Adrenal gland (tissue), 5 donors: ENCODE measurements at regions not wholly inside any gene's neighbourhood (a gene's known extent, or its start where the extent isn't known, plus 50 kb on each side); places are given as distances from the start of the nearest gene placed in this dataset.

Experiments used
- POLR2A ChIP-seq, 2 donors: fragments of 450-650 bp; IDR thresholded peaks; one replicate each; pipeline ENCODE4 v1.6.1; 2017; ENCODE audit warnings: antibody characterized with exemption in 2 of 2, mild to moderate bottlenecking in 2 of 2, moderate library complexity in 1 of 2
- TF ChIP-seq, protein P1 (sequence below), 6 experiments: fragments of 450-650 bp in 4 of 6; fragments of 200-600 bp in 2 of 6; sonication (generic) in 1 of 6; IDR thresholded peaks; 1 replicate in 5 of 6; 2 replicates in 1 of 6; pipeline versions ENCODE4 v1.5.1 to v1.8.0; 2016 to 2021; ENCODE audit warnings: antibody characterized with exemption in 6 of 6, mild to moderate bottlenecking in 2 of 6, moderate library complexity in 1 of 6
- donor health status: DM: no; HTN: no; CAD: no.

DNA sequence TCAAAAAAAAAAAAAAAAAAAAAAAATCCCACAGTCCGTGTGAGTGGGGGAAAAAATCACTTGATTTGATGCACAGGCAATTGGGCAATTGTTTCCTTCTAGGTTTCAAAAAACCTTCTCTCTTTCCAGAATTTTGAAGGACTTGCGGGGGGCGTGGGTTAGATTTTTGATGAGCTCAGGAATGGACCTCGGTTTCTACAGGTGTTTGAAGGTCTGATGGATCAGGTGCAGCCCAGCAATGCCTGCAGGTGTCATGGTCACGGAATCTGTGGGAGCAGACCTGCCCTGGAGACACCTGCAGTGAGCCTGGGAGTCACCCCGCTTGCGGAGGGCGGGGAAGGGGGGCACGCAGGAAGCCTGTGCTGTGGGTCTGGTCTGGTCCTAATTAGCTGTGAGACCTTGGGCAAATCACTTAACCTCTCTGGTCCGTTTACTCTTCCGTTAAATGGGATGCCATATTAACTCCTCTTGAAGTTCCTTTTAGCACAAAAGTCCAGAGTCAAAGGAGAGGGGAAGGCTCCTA lies 174.2 kb downstream of the IRF8 start:
- TF ChIP-seq, protein P1, sequence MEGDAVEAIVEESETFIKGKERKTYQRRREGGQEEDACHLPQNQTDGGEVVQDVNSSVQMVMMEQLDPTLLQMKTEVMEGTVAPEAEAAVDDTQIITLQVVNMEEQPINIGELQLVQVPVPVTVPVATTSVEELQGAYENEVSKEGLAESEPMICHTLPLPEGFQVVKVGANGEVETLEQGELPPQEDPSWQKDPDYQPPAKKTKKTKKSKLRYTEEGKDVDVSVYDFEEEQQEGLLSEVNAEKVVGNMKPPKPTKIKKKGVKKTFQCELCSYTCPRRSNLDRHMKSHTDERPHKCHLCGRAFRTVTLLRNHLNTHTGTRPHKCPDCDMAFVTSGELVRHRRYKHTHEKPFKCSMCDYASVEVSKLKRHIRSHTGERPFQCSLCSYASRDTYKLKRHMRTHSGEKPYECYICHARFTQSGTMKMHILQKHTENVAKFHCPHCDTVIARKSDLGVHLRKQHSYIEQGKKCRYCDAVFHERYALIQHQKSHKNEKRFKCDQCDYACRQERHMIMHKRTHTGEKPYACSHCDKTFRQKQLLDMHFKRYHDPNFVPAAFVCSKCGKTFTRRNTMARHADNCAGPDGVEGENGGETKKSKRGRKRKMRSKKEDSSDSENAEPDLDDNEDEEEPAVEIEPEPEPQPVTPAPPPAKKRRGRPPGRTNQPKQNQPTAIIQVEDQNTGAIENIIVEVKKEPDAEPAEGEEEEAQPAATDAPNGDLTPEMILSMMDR (IDR thresholded peaks at IDR 0.05): no peak
- TF ChIP-seq POLR2A (IDR thresholded peaks at IDR 0.05): no peak
